T follicular helper cell (primary cell): ENCODE measurements at regions not wholly inside any gene's neighbourhood (a gene's known extent, or its start where the extent isn't known, plus 50 kb on each side); places are given as distances from the start of the nearest gene placed in this dataset.
"Not testable (repeated sequence)": the region's sequence is repeated elsewhere in the genome, so short reads cannot be mapped to it uniquely, and the experiment has no call there.

Experiments used
- DNase-seq: peaks from one replicate; pipeline ENCODE4 v3.0.0-alpha.2; 2020; ENCODE audit warnings: low read depth

- not testable (repeated sequence) for DNase-seq
These were observed 141.6 kb upstream of the MAN1A1 start for GRCh38 chr6:119491112-119491511.

- DNase-seq = not testable (repeated sequence)
These were observed 140.5 kb upstream of the MAN1A1 start for GRCh38 chr6:119490050-119490449.

- DNase-seq = no peak
These were observed 135.0 kb upstream of the MAN1A1 start for GRCh38 chr6:119484598-119484997.

GRCh38 chr6:119483908-119484307 lies 134.3 kb upstream of the MAN1A1 start:
- DNase-seq = no peak

- DNase-seq = no peak
These were observed 133.3 kb upstream of the MAN1A1 start for GRCh38 chr6:119482850-119483285.

GRCh38 chr6:119481976-119482375 lies 132.4 kb upstream of the MAN1A1 start:
- no peak for DNase-seq

- no peak for DNase-seq
These were observed 131.5 kb upstream of the MAN1A1 start for GRCh38 chr6:119480961-119481497.

GRCh38 chr6:119479860-119480655 lies 130.5 kb upstream of the MAN1A1 start:
- no peak for DNase-seq

- no peak for DNase-seq
These were observed 127.0 kb upstream of the MAN1A1 start for GRCh38 chr6:119476554-119476953.

- DNase-seq = no peak
These were observed 126.5 kb upstream of the MAN1A1 start for GRCh38 chr6:119476024-119476423.

GRCh38 chr6:119470893-119471542 lies 121.5 kb upstream of the MAN1A1 start:
- no peak for DNase-seq

GRCh38 chr6:119467488-119468081 lies 118.0 kb upstream of the MAN1A1 start:
- no peak for DNase-seq

GRCh38 chr6:119466226-119466625 lies 116.7 kb upstream of the MAN1A1 start:
- DNase-seq = no peak

GRCh38 chr6:119463081-119463626 lies 113.6 kb upstream of the MAN1A1 start:
- DNase-seq = no peak

GRCh38 chr6:119461187-119461586 lies 111.6 kb upstream of the MAN1A1 start:
- DNase-seq = no peak

GRCh38 chr6:119459207-119459974 lies 109.8 kb upstream of the MAN1A1 start:
- no peak for DNase-seq

- no peak for DNase-seq
These were observed 105.2 kb upstream of the MAN1A1 start for GRCh38 chr6:119454714-119455113.

GRCh38 chr6:119453242-119454200 lies 104.0 kb upstream of the MAN1A1 start:
- DNase-seq = no peak

GRCh38 chr6:119449331-119450156 lies 100.0 kb upstream of the MAN1A1 start:
- DNase-seq = no peak

- DNase-seq = no peak
These were observed 98.4 kb upstream of the MAN1A1 start for GRCh38 chr6:119447921-119448320.
